Lower leg skin (tissue), 4 donors: ENCODE measurements at regions not wholly inside any gene's neighbourhood (a gene's known extent, or its start where the extent isn't known, plus 50 kb on each side); places are given as distances from the start of the nearest gene placed in this dataset.

Source experiments
- DNase-seq, 2 donors: peaks; one replicate each; pipeline ENCODE4 v3.0.0-alpha.2; 2019; ENCODE audit warnings: low spot score in 2 of 2
- H3K4me3 ChIP-seq: fragments of 200-600 bp; sonication (generic); 2 replicates; pipeline ENCODE4 v1.5.1; 2017; ENCODE audit warnings: mild to moderate bottlenecking, low read depth; ENCODE audit not compliant: poor library complexity, severe bottlenecking
- POLR2A ChIP-seq, 2 donors: fragments of 450-650 bp; IDR thresholded peaks; one replicate each; pipeline ENCODE4 v1.6.1; 2016 to 2017; ENCODE audit warnings: antibody characterized with exemption in 2 of 2, mild to moderate bottlenecking in 1 of 2, moderate library complexity in 1 of 2
- WGBS, 2 donors: methylation state at CpG; one replicate each; pipeline ENCODE4 v1.1.5; 2018; 5-methylcytosine and 5-hydroxymethylcytosine counted together
- intact Hi-C: fragments of 100-400 bp; cut with DNase I; formaldehyde crosslinking; loops from one replicate; pipeline ENCODE4 v1.15.0; 2023; ENCODE audit warnings: low total_unique reads
- TF ChIP-seq, protein P1 (sequence below), 3 donors: fragments of 450-650 bp; IDR thresholded peaks; one replicate each; pipeline ENCODE4 v1.5.1; 2016; ENCODE audit warnings: antibody characterized with exemption in 3 of 3, mild to moderate bottlenecking in 3 of 3, moderate library complexity in 2 of 3

DNA sequence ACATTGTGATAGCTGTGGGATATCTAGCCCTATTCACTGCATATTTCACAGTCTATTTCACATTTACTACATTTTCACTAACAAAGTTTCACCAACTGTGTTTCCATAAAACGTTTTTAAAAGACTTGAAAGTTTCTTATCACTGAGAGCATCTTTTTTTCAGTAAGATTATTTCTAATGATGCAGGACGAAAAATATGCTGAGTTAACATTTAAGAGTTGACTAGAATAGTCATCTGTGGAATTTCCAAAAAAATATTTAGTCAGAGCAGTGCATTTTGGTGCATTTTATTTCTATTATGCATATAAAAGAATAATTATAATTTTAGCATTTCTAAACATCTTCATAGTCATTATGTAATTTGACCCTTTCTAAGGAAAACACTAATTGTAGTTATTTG is 143.8 kb upstream of the CLEC14A start:
- 33 to 34% methylated on average over 2 of the region's 2 CpGs for WGBS, 2 donors
- TF ChIP-seq POLR2A (IDR thresholded peaks at IDR 0.05) = no peak
- intact Hi-C loops = no loop called here
- no peak overlapping the region for H3K4me3 ChIP-seq
- DNase-seq = no peak

DNA sequence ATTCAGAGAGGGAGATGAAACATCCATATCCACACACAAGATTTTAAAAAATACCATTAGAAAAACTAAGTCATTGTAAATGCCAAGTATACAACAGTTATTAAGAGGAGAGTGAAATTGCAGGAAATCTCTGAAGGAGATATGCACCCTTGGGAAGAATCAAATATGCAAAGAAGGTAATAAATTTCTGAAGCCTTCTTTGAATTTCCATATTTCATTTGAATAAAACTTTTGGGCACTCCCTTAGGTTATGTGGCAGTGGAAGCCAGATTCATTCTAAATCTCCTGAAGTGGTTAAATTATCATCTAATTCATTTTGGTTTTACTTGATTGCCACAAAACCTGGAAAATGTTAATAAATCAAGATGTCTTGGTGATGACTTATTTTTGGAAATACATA is 138.9 kb upstream of the CLEC14A start:
- intact Hi-C loops = no loop called here
- TF ChIP-seq, protein P1, sequence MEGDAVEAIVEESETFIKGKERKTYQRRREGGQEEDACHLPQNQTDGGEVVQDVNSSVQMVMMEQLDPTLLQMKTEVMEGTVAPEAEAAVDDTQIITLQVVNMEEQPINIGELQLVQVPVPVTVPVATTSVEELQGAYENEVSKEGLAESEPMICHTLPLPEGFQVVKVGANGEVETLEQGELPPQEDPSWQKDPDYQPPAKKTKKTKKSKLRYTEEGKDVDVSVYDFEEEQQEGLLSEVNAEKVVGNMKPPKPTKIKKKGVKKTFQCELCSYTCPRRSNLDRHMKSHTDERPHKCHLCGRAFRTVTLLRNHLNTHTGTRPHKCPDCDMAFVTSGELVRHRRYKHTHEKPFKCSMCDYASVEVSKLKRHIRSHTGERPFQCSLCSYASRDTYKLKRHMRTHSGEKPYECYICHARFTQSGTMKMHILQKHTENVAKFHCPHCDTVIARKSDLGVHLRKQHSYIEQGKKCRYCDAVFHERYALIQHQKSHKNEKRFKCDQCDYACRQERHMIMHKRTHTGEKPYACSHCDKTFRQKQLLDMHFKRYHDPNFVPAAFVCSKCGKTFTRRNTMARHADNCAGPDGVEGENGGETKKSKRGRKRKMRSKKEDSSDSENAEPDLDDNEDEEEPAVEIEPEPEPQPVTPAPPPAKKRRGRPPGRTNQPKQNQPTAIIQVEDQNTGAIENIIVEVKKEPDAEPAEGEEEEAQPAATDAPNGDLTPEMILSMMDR (IDR thresholded peaks at IDR 0.05) = no peak
- TF ChIP-seq POLR2A (IDR thresholded peaks at IDR 0.05) = no peak
- no peak for DNase-seq
- no peak overlapping the region for H3K4me3 ChIP-seq

DNA sequence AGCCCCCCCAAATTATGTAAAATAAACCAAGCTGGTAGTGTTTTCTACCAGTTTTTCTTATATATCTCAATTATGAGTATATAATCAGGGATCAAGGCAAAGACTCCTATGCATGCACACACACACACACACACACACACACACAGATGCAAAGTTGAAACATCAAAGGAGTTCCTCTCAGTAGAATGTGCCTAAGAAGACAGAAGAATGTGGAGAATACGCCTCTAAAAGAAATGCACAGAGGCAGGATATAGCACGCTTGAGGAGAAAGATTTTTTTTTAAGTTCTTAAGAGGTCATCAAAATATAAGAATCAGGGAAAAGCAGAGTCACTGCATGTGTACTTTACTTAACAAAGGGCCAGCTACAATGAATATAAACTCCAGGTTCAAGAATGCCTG is 138.2 kb upstream of the CLEC14A start:
- no peak for DNase-seq
- no peak overlapping the region for H3K4me3 ChIP-seq
- intact Hi-C loops = no loop called here
- TF ChIP-seq POLR2A (IDR thresholded peaks at IDR 0.05) = no peak
- TF ChIP-seq, protein P1 (IDR thresholded peaks at IDR 0.05) = no peak
- 57 to 62% methylated on average over 2 of the region's 2 CpGs for WGBS, 2 donors

DNA sequence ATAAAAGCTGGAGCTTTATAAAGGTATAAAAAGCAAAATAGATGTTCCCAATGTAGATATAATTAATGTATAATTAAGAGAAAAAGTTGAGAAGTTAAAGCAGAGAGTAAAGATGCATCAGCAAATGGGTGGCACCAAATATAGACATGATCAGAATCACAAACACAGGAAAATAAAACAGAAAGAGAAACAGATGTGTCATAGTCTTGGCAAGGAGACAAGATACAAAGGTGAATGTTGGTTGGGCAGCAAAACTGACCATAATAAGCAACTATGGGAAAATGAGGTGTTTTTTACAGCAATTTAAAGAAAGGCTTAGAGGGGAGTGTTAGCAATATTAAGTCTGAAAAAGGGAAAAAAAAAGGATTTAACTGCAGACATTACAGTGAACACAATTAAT is 135.4 kb upstream of the CLEC14A start:
- no peak overlapping the region for H3K4me3 ChIP-seq
- no peak for DNase-seq
- TF ChIP-seq, protein P1 (IDR thresholded peaks at IDR 0.05) = no peak
- no peak for TF ChIP-seq POLR2A (IDR thresholded peaks at IDR 0.05)
- intact Hi-C loops = no loop called here

DNA sequence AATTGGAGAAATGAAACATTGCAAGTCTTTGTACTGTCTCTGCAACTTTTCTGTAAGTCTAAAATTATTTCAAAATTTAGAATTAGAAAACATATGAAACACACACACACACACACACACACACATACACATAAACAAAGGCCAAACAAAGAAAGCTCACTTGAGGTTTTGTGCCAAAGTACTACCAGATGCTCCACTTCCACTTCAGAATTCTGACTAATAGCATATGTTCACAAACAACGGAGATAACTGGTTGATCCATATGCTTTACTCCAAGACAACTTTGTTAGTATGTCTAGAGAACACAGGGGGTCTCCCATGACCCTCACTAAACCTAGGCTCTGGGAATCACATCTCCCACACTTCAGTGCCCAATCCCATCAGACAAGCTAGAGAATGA is 133.8 kb upstream of the CLEC14A start:
- 54 to 59% methylated on average over 1 of the region's 1 CpG for WGBS, 2 donors
- intact Hi-C loops = no loop called here
- H3K4me3 ChIP-seq = no peak overlapping the region
- no peak for TF ChIP-seq POLR2A (IDR thresholded peaks at IDR 0.05)
- TF ChIP-seq, protein P1 (IDR thresholded peaks at IDR 0.05) = no peak
- DNase-seq = no peak

DNA sequence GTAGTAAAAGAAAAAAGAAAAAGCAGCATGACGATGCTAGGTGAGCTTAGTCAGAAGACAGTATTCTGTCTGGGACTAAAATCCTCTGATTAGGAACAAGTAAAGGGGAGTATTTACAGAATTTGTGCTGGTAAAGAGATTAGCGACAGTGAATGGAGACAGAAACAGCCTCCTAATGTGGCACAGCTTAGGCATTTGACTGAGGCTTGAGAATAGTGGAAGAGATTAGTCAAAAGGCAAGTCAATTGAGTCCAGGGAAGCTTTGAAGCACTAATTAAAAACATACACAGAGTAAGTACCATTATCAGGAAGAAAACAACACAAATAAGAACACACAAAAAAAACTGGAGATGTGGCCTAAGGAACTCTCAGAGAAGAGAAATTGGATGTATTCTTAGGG is 131.9 kb upstream of the CLEC14A start:
- DNase-seq = no peak

More for the DNA sequence above, 131.9 kb upstream of the CLEC14A start:
- 56 to 75% methylated on average over 2 of the region's 2 CpGs for WGBS, 2 donors
- intact Hi-C loops = no loop called here
- no peak overlapping the region for H3K4me3 ChIP-seq
- TF ChIP-seq, protein P1 (IDR thresholded peaks at IDR 0.05) = no peak
- no peak for TF ChIP-seq POLR2A (IDR thresholded peaks at IDR 0.05)
